ENCODE measurements at regions not wholly inside any gene's neighbourhood (a gene's known extent, or its start where the extent isn't known, plus 50 kb on each side); places are given as distances from the start of the nearest gene placed in this dataset.

- Histone ChIP-seq H3K9me3 (ENCODE audit: low read length) (no peaks in the 10 kb centered on the region), H3K4me1 (ENCODE audit: insufficient read depth, low read length) (peaks cover 9% of the 10 kb centered on the region; the same call in 1 of the 2 replicates), H3K9me2 (replicated peaks; ENCODE audit: low read length) (no peaks in the 10 kb centered on the region), H3K27me3 (ENCODE audit: low read length) (peaks cover 11% of the 10 kb centered on the region; the same call in 1 of the 2 replicates), H3K27ac (ENCODE audit: low read length) (no peak overlapping the region), H4K20me1 (ENCODE audit: low read length) (no peaks in the 10 kb centered on the region), H3K79me2 (ENCODE audit: low read length) (no peaks in the 10 kb centered on the region), H3K4me3 (ENCODE audit: low read length) (peak overlapping the region; percentile 21; the same call in 1 of the 2 replicates), H3K9ac (ENCODE audit: low read length) (no peak overlapping the region), H3K36me3 (ENCODE audit: low read depth, low read length) (no peaks in the 10 kb centered on the region), H2AFZ (ENCODE audit: low read length) (peak overlapping the region; percentile 42; the same call in 1 of the 2 replicates), H3F3A (ENCODE audit: low read length, unreplicated experiment) (no peaks in the 10 kb centered on the region), H3K4me2 (ENCODE audit: low read length) (peak overlapping the region; percentile 72)
- intact Hi-C loops (cut with micrococcal nuclease): no loop called here
- BruUV-seq (replicated peaks): no TSS peak
- TF ChIP-seq EZH2 (IDR thresholded peaks at IDR 0.05; ENCODE audit: low read length, unreplicated experiment) (no peak), CTCF (conservative IDR thresholded peaks at IDR 0.05; ENCODE audit: low read depth, low read length) (no peak), EZH2phosphoT487 (IDR thresholded peaks at IDR 0.05; ENCODE audit: borderline replicate concordance, low read length) (no peak)
- ATAC-seq (peak; percentile 44), DNase-seq (peak; percentile 42)
- ChIA-PET CTCF (interaction anchor here (0.6 to 1.0 kb wide), 2 partner anchors 8 to 505 kb away, joined by 3 to 4 read pairs; no protein-coding TSS in a partner anchor), POLR2A (ENCODE audit: unreplicated experiment) (no interaction called here)
Measured at GRCh38 chr5:1652873-1653697, 129.3 kb upstream of the LPCAT1 start.

GRCh38 chr5:1651971-1652872, 128.5 kb upstream of the LPCAT1 start:
- no peak overlapping the region for H3K27ac ChIP-seq (ENCODE audit: low read length)
- ATAC-seq: no peak

More at GRCh38 chr5:1651971-1652872, 128.5 kb upstream of the LPCAT1 start:
- Histone ChIP-seq H4K20me1 (ENCODE audit: low read length) (no peaks in the 10 kb centered on the region), H3K4me2 (ENCODE audit: low read length) (no peak overlapping the region), H3K36me3 (ENCODE audit: low read depth, low read length) (no peaks in the 10 kb centered on the region), H3K4me1 (ENCODE audit: insufficient read depth, low read length) (peaks cover 9% of the 10 kb centered on the region; the same call in 1 of the 2 replicates), H3K4me3 (ENCODE audit: low read length) (no peak overlapping the region), H3K9me3 (ENCODE audit: low read length) (no peaks in the 10 kb centered on the region), H3K27me3 (ENCODE audit: low read length) (peaks cover 9% of the 10 kb centered on the region; the same call in 1 of the 2 replicates), H2AFZ (ENCODE audit: low read length) (no peak overlapping the region), H3K9me2 (replicated peaks; ENCODE audit: low read length) (no peaks in the 10 kb centered on the region), H3F3A (ENCODE audit: low read length, unreplicated experiment) (no peaks in the 10 kb centered on the region), H3K79me2 (ENCODE audit: low read length) (no peaks in the 10 kb centered on the region), H3K9ac (ENCODE audit: low read length) (no peak overlapping the region)
- TF ChIP-seq EZH2 (IDR thresholded peaks at IDR 0.05; ENCODE audit: low read length, unreplicated experiment): no peak
- TF ChIP-seq EZH2phosphoT487 (IDR thresholded peaks at IDR 0.05; ENCODE audit: borderline replicate concordance, low read length): no peak
- TF ChIP-seq CTCF (conservative IDR thresholded peaks at IDR 0.05; ENCODE audit: low read depth, low read length): no peak
- DNase-seq: no peak
- POLR2A ChIA-PET (ENCODE audit: unreplicated experiment): no interaction called here
- CTCF ChIA-PET: no interaction called here
- BruUV-seq (replicated peaks): no TSS peak
- intact Hi-C loops (cut with micrococcal nuclease): no loop called here
